Hippocampal formation (tissue), 2 donors: ENCODE measurements at regions not wholly inside any gene's neighbourhood (a gene's known extent, or its start where the extent isn't known, plus 50 kb on each side); places are given as distances from the start of the nearest gene placed in this dataset.
A peak's percentile ranks its signal among the peaks of the same experiment; 100 is the strongest.

ENCODE experiments used
- DNase-seq, 2 donors: peaks; one replicate each; lab custom pipeline; 2025; lab: John Stamatoyannopoulos, UW

GRCh38 chr13:76711550-76712182 lies 174.5 kb downstream of the KCTD12 start:
- DNase-seq: peak in 1 of 2 donors; percentile 23

GRCh38 chr13:76709851-76710250 lies 176.4 kb downstream of the KCTD12 start:
- no peak for DNase-seq

DNA sequence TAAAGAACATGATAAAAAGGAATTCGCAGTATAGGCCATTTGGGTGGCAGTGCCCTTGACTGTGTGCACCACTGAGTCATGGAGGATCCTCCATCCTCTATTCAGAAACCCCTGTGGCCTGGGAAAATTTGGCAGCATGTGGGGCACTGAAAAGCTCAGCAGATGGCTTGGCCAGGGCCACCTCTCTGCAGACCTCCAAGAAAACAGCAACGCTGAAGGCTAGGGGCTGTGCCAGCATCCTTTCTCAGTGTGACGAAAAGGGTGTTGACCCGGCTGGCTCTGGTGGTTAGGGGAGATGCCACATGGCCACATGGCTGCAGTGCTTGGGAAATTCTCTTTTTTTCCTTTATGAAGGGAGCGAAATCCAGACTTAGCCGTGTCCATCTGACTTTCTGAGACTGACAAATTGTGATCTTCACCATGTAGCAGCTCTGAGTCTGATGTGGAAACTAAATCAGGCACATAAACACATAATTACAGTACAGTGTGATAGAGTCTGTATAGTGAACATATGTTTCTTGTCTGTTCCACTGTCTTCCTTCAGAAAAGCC lies 178.0 kb downstream of the KCTD12 start:
- peak in 1 of 2 donors; percentile 15 for DNase-seq

DNA sequence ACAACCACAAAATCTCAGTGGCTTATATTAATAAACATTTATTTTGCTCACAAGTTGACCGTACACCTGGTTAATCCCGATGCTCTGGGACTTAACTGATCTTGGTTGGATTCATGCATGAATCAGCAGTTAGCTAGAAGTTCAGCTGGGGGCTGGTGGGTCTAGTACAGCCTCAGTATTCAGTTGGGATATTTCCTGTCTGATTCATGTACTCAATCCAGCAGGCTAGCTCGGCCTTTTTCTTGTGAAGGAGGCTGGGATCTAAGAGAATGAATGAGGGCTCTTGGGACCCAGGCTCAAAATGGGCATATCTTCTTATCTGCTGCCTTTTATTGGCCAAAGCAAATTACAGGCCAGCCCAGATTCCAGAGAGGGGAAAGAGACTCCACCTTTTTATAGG lies 178.8 kb downstream of the KCTD12 start:
- no peak for DNase-seq

GRCh38 chr13:76703621-76704288 lies 182.4 kb downstream of the KCTD12 start:
- DNase-seq: no peak

- no peak for DNase-seq
Measured at GRCh38 chr13:76703216-76703615, 183.0 kb downstream of the KCTD12 start.

- DNase-seq: no peak
Measured at GRCh38 chr13:76697288-76697687, 188.9 kb downstream of the KCTD12 start.

DNA sequence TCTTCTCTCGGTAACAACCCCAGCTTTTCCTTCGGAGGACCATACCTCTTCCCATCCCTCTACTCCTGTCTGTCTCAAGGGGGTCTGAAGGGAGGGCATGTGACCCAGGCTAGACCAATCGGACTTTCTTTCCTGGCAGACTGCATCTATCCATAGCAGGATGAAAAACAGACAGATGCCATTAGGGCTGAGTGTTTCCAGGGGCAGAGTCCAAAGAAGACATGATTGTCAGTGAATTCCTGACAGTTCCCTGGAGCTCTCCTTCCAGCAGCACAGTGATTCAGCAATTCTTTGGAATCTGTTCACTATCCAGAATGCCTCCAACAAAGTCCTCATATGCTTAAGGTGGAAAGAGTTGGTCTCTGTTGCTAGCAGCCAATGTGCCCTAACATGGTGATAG lies 189.8 kb downstream of the KCTD12 start:
- DNase-seq: no peak

DNA sequence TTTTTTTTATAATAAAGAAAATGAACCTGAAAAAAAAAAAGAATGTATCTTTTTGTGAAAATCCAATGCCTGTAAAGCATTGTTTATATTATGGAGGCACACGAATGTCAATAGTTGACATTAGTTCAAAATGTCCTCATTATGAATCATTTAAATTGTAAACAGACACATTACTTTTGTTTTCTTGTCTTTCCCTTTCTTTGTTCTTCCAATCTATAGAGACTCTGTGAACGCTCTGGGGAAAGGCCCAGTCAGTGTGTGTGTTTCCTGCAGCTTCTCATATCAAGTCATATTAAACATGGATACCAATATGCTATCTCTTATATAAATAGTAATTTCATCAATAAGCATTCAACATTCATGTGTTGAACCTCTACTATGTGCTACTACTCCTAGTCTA lies 193.1 kb downstream of the KCTD12 start:
- no peak for DNase-seq

DNA sequence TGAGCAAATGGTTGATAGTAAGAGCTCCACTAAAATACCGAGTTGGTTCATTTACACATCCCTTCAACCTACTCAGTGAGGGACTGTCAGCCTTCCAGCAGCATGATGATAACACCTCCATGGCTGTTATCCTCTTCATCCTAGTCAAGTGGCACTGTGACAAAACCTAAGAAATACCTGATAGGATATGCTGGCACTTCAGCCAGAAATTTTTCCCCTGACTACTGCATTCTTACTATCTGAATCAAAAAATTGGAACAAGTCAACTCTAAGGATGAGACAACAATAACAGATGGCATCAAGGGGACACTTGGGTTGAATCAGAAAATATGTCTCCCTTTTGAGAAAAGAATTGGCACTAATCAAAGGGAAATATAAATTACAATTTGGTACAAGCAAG lies 193.9 kb downstream of the KCTD12 start:
- no peak for DNase-seq

- DNase-seq: no peak
Measured at GRCh38 chr13:76690611-76691010, 195.6 kb downstream of the KCTD12 start.

GRCh38 chr13:76687467-76687866 lies 198.7 kb downstream of the KCTD12 start:
- no peak for DNase-seq

DNA sequence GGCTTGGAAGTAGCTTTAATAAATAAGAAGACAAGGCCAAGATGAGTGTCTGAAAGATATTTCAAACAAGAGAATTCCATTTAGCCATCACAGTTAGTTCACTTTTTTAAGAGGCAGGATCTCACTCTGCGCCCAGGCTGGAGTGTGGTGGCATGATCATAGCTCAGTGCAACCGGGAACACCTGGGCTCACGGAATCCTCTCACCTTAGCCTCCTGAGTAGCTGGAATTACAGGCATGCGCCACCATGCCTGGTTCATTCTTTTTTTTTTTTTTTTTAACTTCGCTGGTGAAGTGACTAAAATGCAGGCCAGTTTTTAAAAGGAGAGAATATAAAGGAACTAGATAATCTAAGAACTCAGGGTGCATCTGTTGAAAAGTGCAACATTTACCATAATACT lies 200.3 kb downstream of the KCTD12 start:
- DNase-seq: no peak

- no peak for DNase-seq
Measured at GRCh38 chr13:76684336-76684735, 201.9 kb downstream of the KCTD12 start.

GRCh38 chr13:76683854-76684253 lies 202.4 kb downstream of the KCTD12 start:
- no peak for DNase-seq

- no peak for DNase-seq
Measured at GRCh38 chr13:76683168-76683567, 203.0 kb downstream of the KCTD12 start.

DNA sequence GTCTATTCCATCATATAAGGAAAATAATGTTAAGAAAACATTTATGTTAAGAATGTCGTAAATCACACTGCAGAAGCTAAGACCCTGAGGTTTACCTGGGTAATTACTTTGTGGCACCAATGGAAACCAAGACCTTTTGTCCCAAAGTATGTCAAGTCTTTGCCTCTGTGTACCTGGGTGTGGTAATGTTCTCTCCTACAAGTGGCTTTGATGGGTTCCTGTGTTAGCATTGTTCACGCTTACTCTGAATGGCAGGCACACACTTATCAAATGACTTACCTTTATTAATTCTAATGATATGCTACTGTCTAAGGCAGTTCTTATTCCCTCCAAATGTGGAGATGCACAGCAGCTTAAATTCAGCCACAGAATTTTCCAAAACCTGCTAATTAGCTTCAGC lies 206.1 kb downstream of the KCTD12 start:
- no peak for DNase-seq

DNA sequence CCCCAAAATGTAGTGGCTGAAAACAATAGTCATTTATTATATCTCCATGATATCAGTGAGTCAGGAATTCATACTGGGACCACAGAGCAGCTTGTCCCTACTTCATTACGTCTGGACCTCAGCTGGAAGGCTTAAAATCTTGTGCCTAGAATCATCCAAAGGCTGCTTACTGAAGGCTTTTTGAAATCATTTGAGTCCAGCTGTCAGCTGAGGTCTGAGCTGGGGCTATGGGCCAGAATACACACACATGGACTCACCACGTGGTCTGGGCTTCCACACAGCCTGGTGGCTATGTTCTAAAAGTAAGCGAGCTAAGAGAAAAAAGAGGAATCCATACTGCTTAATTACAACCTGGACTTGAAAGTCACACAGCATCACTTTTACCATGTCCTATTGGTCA lies 209.2 kb downstream of the KCTD12 start:
- no peak for DNase-seq

DNA sequence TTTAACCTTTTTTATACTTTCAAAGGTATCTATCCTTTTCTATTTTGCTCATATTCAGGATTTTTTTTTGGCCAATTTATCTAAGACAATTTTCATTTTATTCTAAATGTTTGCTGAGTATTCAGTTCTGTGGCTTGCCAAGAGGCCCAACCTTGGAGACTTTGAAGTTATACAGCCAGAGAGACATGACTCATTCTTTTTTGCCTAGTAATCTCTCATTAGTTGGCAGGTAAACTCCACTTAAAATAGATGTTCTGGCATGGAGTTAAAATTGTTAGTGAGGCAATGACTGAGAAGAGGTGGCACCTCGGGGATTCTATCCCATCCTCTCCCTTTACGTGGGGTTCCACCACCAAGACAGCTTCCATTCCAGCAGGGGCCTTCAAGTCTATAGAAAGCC lies 213.8 kb downstream of the KCTD12 start:
- no peak for DNase-seq

GRCh38 chr13:76668716-76669115 lies 217.5 kb downstream of the KCTD12 start:
- DNase-seq: no peak

GRCh38 chr13:76668141-76668540 lies 218.1 kb downstream of the KCTD12 start:
- DNase-seq: no peak

DNA sequence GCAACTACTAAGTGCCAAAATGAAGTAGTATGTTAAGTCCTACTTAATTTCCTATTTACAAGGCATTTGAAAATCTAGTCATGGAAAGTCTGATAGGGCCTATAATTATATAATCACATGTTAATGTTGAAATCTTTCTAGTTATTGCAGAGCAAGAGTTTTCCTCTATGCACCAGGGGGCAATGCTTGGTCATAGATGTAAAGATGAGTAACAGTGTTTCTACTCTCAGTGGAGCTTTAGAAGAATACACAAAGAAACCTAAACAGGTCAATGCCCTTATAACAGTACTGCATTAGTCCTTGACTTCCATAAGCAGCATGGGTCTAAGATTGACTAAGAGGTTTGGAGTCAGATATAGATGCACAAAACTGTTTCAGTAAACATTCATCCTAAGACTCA lies 218.7 kb downstream of the KCTD12 start:
- no peak for DNase-seq

DNA sequence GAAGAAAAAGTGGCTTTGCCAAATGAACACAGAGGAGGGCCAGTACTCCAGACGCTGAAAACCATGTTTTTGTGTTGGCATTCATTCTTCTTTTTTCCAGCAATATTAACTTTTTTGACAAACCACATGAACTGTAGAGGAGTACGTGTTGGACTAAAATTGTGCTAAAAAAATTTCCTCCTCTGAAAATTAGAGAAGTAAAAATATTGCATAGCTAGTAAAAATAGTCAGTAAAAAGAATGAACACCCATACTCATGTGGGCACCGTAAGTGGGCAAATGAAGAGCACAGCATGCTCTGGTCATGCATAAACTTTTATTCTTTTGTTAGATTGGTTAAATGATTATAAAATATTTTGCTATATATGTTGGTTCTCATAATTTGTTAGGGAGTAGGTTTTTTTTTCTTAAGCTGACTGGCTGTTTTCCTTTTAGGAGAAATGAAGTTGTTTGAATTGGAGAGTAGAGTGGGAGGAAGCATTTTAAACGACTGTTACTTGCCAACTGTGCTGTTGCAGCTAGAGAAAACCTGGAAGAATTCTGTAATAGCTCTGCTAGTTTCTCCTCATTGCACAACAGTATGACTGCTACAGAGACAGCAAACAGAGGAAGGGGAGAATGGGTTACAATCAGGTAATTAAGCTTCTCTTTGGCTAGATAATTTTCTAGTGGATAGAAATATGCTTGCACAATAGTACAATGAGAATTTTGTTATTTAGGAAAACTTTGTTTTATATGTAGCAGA lies 222.4 kb downstream of the KCTD12 start:
- DNase-seq: peak in 1 of 2 donors; percentile 79
